GM13976 (cell line): ENCODE measurements at regions not wholly inside any gene's neighbourhood (a gene's known extent, or its start where the extent isn't known, plus 50 kb on each side); places are given as distances from the start of the nearest gene placed in this dataset.

Experiments used
- DNase-seq: peaks from one replicate; pipeline ENCODE4 v3.0.0; 2012; ENCODE audit warnings: low spot score
- CTCF ChIP-seq: IDR thresholded peaks from 2 replicates; pipeline ENCODE4 v1.5.1; 2012; ENCODE audit warnings: borderline replicate concordance, mild to moderate bottlenecking; ENCODE audit not compliant: insufficient read depth; ENCODE audit errors: extremely low read depth, missing control alignments, control extremely low read depth
- in situ Hi-C: fragments of 300-500 bp; cut with MboI; formaldehyde crosslinking; loops from one replicate; pipeline ENCODE4 v1.12.0; 2022; ENCODE audit warnings: low sequenced_read_pairs, mixed read lengths, inconsistent platforms; ENCODE audit not compliant: unreplicated experiment

- TF ChIP-seq CTCF = no peak
- in situ Hi-C loops = no loop called here
- no peak for DNase-seq
These were observed 182.4 kb upstream of the LCORL start for GRCh38 chr4:18203966-18204365.

GRCh38 chr4:18202486-18202885, 180.9 kb upstream of the LCORL start:
- in situ Hi-C loops = no loop called here
- DNase-seq = no peak

GRCh38 chr4:18201885-18202284, 180.3 kb upstream of the LCORL start:
- in situ Hi-C loops = no loop called here
- DNase-seq = no peak
- no peak for TF ChIP-seq CTCF

More at GRCh38 chr4:18202486-18202885, 180.9 kb upstream of the LCORL start:
- TF ChIP-seq CTCF = no peak

DNA sequence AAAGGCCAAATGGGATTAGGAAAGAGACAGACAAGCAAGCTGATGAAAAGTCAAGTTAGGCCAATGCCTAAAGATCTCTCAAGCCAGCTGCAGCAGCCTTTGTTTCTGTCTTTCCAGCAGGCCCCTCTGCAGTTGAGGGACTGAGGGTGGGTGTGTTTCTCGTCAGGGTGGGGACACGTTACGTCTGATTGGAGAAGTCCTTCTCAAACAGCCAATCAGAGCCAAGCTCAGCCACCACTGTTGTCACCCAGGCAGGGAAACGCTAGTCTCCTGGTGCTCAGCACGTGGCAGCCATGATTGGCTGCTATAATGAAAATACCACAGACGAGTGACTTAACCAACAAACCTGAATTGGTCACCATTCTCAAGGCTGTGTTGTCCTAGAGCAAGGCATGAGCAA, 177.1 kb upstream of the LCORL start:
- no peak for TF ChIP-seq CTCF
- in situ Hi-C loops = no loop called here
- no peak for DNase-seq

DNA sequence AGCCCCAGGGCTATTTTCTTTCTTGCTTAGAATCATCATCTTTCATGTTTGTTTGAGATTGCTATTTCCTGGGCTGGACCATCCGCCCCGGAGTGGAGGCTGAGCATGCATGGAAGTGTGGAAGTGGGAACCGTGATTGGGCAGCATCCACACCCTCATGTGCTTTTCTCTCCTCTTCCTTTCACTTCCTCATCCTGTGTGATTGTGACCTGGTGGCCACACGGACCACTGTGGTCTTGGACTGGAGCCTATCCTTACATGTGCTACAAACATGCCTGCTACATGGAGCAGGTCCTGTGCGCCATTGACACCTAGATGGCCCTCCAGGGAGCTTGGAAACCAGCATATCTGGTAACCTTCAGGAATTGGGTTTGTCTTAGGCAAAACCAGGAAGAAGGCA, 175.9 kb upstream of the LCORL start:
- no peak for DNase-seq
- in situ Hi-C loops = no loop called here
- no peak for TF ChIP-seq CTCF

- TF ChIP-seq CTCF = no peak
- in situ Hi-C loops = no loop called here
- DNase-seq = no peak
These were observed 172.7 kb upstream of the LCORL start for GRCh38 chr4:18194278-18194677.

GRCh38 chr4:18192901-18193300, 171.3 kb upstream of the LCORL start:
- in situ Hi-C loops = no loop called here
- TF ChIP-seq CTCF = no peak
- no peak for DNase-seq
